ENCODE measurements at regions not wholly inside any gene's neighbourhood (a gene's known extent, or its start where the extent isn't known, plus 50 kb on each side); places are given as distances from the start of the nearest gene placed in this dataset.

DNA sequence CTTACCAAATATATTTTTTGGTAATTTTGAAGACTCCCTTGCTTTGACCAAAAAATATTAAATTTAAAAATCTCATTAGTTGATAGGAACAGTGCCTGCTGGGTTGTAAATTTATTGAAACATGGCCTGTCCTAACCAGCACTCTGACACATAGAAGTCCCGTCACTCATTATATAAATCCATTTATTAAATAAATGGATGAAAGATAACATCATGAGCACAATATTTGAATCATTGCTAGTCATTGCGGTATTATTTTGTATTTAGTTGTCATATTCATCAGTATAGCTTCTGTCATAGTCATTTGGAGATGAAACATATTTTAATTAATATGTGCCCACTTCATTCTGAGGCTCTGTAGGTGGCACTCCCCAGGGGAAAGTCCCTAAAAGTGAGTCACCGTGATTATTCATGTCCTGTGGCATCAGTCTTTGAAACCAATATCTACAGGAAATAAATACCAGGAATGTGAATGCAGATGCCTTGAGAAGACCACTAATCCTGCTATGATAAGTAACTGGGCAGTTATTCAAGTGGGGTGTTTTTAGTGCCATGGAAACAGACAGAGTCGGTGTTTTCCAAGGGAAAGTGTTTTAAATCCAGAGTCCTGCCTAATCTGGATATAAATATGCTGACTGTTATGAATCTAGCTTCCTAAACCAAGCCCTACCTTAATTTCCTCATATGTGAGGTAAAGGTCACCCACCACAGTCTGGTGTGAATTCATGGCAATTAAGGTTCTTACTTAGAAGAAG, 302.0 kb downstream of the DUSP10 start:
- DNase-seq: no peak

DNA sequence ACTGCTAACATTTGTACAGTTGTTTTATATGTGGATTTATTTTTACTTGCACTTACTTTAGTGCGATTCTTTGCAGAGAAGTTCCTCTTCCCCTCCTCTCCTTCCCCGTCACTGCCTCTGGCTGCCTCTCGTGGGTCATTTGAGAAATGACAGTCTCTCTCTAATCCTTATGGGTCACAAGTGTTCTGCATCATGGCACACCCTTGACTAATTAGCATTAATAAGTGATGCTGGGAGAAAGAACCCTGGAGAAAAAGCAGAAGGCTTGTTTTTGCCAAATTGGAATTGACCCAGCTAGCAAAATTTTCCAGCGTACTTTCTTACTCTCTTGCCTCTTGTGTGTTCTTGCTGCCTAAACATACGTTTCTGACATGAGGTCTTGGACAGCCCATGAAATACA, 301.2 kb downstream of the DUSP10 start:
- DNase-seq: no peak

DNA sequence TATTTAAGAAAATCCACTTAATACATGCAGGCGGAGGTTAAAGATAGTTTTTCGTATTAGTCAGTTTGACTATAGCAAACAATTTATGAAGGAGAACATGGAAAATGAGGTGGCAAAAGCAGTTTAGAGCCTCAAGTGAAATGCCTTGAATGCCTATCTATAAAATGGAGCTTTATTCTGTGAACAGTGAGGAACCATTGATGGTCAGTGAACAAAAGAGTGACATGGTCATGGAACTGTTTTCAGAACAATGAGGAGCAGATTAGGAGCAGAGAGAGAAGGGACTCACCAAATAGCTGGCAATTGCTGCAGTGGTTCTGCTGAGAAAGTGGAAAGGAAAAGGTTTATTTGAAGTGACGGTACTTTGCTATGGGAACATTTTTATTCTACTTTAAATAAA, 299.8 kb downstream of the DUSP10 start:
- no peak for DNase-seq

DNA sequence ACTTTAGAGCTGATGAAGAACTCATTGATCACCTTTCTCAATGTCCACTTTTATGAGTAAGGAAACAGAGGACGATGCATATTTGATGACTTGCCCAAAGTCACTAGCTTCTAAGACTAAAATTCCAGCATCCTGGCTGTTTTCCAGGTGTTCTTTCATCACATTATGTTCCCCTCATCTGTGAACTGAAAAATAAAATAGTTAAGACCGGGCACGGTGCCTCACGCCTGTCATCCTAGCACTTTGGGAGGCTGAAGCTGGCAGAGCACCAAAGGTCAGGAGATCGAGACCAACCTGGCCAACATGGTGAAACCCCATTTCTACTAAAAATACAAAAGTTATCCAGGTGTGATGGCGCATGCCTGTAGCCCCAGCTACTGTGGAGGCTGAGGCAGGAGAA, 297.5 kb downstream of the DUSP10 start:
- DNase-seq: no peak

DNA sequence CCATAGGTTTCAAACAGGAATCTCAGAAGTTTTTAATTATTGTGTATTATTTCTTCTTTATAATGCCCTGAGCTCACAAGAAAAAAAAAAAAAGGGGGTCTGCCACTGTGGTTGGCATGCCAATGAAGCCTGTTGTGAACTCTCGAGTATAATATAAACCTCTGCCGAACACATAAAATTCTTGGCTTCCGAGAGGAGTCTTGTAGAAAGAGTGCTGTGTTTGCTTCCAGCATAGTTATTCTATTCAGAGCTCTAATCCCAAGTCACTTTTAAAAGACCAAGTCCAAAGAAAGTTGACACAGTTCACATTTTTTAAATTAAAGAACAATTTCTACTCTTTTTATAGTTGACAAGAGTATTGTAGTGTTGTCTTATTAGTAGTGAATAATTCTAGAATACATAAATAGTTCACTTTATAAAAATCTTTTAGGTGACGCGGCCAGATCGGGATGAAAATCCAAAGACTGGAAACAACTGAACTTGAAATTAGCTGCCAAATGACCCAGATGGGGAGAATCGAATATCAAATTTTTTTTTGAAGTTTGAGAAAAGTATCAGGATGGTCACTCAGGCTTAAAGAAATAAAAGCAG, 293.2 kb downstream of the DUSP10 start:
- DNase-seq: no peak

DNA sequence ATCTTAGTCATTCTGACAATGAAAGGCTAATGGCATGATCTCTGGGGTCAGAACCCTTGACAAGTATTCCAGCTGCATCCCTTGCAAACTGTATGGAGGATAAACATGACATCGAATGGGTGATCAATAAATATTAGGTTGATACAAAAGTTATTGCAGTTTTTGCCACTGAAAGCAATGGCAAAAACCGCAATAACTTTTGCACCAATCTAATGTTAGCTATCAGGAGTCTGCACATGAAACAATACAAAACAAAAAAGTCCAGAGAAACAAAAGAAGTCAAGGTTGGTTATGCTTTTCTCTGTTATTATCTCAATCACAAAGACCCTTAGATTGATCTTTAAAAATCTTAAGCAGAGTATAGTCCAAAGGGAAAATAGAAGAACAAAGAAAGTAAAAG, 292.7 kb downstream of the DUSP10 start:
- DNase-seq: no peak

DNA sequence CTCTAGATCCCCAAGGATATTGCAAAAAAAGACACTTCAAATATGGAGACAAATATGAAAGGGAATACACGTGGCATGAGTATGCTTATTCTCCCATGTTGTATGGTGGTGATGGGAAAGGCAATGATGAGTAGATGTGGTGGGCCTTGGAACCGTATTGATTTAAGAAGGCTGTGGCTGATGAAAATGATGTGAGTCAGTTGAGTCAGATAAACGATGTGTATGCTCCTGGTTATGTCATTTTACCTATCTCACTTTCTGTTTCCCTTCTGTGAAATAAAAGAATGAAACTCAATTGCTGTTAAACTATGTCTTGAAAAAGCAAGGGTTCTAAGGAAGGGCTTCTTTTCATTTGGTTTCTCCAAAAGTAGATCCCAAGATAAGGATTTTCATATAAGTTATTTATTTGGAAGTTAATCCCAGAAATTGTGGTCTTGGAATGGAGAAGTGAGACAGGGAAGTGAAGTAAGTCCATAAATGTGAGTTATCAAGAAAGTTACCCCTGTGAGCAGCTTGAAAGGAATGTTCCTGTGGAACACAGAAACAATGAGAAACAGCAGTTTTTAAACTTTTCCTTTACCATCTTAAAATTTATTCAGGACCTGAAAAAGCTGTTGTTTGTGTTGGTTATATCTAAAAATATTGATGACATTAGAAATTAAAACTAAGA, 292.0 kb downstream of the DUSP10 start:
- no peak for DNase-seq

DNA sequence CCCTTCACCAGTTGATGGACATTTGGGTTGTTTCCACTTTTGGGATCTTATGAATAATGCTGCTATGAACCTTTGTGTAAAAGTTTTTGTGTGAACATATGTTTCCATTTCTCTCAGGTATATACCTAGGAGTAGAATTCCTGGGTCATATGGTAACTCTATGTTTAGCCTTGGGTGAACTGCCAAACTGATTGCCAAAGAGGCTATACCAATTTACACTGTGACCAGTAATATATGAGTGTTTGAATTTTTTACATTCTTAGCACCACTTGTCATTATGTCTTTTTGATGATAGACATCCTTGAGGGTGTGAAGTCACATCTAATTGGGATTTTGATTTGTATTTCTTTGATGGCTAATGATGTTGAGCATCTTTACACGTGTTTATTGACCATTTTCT, 290.1 kb downstream of the DUSP10 start:
- DNase-seq: no peak

DNA sequence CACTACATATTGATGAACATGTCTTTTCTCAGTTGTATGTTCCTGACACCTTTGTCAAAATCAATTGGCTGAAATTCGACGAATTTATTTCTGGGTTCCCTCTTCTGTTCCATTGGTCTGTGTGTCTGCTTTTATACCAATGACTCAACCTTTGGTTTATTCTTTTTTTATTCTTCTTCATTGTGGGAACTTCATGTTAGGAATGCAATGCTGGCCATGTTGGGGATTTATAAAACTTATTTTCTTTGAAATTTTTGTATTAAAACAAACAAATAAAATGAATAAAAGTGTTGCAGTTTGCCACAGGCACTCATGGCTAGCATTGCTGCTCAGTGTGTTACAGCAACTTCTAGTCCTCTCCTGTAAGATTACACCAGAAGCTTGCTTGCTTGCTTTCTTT, 287.8 kb downstream of the DUSP10 start:
- DNase-seq: no peak

DNA sequence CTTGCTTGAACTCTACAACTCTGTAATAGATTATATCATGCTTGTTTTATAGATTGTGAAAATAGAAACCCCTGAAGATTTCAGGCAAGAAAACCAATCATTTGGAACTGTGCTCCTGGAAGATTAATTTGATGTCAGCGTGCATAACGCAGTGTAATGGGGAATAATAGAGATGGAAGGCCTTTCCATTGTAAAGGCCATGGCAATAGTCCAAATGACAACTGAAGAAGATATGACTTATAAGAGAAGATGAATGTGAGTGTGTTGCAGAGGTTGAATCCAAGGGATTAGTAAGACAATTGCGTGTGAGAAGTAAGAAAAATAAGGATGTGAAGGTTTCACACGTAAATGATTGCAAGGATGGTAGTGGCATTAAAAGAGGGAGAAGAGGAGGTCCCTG, 285.0 kb downstream of the DUSP10 start:
- no peak for DNase-seq

DNA sequence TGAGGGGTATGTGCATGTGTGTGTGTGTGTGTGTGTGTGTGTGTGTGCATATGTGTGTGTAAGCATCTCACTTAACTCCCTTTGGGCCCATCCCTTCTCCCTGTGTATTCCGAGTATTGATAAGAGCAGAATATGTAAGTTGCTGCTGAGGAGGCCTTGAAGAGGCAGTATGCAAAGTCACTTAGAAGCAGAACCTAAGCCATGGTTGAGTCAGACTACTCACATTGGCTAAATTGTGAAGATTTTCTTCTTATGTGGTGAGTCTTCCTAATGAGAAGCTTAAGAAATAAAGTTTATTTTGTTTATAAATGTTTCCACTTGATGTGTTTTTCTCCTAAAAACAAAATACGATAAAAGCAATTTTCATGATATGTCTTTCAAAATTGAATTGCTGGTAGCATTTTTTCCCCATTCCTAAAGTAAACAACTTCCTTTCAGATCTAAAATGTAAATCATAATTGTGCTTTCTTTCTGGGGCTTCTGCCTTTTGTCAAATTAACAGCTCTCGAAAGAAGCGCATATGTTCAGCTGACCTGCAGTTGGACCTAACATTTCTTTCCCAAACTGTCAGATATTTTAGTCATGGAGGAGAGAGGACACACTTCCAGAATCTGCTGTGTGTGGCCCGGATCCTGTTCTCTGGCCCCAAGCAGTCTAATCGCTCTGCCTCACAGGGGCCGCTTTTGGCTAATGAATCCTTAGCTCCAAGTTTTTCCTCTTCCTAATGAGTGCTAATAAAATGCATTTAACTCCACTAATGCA, 284.0 kb downstream of the DUSP10 start:
- no peak for DNase-seq

DNA sequence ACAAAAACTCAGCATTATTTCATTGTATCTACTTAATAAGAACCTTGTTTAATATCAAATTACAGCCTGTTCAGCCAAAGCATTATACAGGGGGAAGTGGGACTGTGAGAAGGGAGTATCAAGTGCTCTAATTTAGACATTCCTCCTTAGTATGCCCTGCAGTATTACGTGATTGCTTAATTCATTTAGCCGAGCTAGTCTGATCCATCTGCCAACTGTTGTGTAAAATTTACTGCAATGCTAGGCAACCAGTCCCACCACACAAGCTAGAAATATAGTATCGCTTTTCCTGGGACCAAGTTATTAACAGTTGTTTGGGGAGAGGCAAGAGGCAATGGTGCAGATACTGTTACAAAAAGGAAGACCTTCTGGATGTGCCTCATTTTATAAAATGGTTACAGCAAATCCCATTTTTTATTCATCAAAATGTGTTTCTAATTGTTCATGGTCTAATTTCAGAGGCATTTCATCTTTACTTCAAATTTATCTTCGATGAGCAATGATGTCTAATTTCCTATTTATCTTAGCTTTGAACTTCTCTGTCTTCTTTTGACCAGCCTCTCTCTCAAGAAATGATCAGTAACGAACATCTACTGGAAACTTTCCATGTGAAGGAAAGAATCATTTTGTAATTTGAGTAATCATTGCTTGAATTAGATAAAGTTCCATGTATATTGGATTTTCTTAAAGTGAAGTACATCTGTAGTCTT, 283.3 kb downstream of the DUSP10 start:
- DNase-seq: peak; percentile 40

DNA sequence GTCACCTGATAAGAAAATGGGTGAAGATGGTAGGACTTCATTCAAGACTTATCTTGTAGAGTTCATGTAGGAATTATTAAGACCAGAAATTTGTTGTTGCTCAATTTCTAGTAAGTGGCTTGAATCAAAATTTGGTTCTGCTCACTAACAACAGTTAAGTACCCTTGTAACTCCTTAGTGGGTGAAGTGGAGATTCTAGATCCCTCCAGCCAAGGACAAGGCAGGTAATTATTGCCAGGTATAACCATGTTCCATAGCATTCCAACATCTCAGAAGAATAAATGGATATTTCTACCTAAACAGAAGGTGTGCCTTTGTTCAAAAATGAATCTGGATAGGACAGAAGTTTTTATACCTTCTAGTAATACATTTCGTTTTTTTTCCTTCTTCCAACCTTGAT, 282.3 kb downstream of the DUSP10 start:
- DNase-seq: no peak

DNA sequence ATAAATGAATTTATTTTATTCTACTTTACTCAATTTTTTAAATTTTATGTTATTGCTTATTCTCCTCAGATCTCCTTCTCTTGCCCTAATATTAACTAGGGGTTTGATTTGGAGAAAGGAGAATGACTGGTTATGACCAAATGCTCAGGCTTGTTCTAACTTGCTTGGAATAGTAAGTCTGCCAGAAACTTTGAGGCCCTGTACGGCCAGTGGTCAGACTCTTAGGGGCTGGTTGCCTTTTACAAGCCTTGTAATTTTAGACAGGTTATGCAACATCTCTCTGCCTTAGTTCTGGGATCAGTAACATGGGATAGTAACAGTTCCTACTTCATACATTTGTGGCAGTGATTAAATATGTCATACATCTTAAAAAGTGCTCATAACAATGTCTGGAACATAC, 279.5 kb downstream of the DUSP10 start:
- DNase-seq: no peak

DNA sequence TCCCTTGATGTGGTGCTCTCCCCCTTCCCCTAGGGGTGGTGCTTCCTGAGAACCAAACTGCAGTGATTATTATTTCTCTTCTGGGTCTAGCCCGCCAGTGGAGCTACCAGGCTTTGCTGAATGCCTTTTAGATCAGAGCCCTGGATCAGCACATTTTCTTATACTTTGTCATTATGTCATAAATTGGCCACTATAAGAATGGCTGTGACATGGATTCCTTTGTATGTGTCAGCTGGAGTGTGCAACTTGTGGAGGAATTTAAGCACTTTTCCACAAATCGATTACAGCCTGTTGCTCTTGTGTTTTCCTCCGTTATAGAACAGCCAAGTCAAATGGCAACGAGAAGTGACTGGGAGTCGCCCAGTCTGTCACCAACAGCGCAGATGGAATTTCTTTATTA, 273.3 kb downstream of the DUSP10 start:
- DNase-seq: no peak

DNA sequence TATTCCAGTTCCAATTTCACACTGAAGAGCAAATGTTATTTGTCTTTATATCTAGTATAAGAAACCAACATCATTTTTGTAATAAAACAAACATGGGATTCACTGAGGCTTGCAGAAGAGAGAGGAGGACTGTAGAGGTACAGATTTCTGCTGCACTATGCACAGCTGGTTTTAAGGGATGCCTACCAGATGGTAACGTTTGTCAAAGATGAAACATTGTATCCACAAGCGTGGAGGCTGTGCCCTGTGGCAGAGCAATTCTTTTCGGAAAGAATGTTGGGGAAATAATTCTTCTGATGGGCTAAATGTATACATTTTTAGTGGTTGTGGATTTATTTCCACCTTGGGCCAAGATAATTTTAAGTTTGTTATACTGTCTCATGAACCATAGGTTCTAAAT, 272.4 kb downstream of the DUSP10 start:
- peak; percentile 16 for DNase-seq

DNA sequence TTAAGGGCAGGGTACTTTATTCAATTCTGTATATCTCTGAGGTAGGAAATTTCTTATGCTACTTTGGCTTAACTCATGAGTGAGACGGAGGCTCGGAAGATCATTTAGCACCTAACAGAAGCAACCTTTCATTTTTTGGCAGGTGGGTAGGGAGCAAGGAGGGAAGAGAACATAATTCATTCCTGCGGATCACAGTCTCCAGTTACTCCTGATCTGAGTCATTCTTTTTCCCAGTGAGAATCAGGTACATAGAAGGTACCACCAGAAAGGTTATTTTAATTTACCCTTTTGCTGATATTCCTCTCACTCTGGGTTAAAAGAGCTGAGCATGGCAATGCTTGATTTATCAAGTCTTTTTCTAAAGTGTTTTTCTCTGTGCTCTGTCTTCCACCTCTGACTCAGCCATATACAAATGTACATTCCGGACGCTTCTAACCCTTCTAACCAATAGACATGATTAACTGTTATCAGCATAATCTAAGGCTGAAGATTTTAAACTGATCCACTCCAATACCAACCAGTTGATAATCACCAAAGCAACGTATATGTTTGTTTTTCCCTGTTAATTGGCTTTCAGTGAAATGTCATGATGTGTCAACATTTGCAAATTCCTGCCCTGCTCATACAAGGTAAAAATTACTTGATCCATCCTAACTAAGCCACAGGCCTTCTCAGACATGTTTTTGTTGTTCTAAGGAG, 271.7 kb downstream of the DUSP10 start:
- DNase-seq: no peak

DNA sequence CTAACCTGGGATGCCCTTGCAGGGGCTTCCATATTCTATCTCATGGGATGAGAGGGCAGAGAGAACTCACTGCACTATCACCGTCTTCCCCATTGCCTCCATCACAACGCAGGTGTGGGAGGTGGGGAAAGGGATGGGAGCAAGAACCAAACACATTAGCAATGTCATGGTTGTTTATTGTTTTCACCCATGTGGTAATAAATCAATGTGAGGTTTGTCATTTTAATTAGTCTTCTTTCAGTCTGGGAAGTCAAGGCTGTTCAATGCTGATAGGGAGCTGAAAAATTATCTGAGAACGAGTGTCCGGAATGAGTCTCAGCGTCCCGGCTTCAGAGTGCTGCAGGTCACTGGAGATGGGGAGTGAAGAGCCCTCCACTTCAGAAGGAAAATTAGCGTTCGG, 268.5 kb downstream of the DUSP10 start:
- no peak for DNase-seq

DNA sequence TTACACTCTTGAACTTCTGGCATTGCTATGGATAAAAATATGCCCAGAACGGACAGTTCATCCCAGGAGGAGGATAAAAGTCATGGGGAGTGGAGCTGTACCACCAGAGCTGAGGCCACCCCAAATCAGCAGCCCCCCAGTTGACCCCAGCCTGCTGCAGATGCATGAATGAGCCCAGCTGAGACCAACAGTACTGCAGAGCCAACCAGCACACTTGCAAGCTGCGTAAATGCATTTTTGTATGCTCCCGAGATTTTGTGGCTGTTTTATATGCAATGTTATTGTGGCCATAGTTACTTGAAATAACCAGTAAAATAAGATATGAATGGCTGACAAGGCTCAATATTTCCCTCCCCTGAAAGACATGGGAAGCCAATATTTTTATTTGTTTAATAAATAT, 264.6 kb downstream of the DUSP10 start:
- no peak for DNase-seq

DNA sequence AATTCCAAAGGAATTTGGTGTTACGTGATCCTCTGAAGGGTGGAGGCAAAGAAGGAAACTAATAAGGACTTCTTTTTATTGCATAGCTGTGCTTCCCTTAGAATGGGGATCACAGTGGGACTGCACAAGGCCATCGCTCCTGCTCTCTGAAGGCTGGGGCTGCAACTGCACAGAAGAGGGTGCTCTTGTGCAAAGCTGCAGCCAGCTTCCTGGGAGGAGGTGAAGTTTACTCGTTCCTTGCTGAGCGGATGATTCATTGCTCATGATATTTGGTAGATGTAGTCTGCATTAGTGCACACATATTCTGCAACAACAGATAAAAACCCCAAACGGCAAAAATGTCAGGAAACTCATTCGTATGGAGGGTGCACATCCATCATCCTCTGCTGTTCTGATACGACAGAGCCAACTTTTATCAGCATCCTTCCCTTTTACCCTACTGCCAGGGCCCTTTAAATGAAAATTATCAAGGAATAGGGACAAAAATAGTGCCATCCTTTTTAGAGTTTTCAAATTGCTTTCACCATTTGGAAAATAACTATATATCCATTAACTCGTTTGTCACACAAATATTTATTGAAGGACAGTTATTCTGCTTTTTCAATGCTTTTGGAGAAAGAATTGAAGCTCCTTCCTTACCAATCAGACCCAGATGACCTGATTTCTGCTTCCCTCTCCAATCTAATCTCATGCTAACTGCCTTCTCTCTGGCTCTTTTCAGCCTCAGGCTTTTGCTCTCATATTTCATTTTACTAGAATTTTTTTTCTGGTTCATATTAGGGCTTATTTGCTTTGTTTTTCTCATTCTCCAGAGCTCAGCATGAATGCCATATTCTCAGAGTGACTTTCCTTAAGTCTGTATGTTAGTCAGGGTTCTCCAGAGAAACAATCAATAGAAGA, 263.6 kb downstream of the DUSP10 start:
- peak; percentile 40 for DNase-seq

DNA sequence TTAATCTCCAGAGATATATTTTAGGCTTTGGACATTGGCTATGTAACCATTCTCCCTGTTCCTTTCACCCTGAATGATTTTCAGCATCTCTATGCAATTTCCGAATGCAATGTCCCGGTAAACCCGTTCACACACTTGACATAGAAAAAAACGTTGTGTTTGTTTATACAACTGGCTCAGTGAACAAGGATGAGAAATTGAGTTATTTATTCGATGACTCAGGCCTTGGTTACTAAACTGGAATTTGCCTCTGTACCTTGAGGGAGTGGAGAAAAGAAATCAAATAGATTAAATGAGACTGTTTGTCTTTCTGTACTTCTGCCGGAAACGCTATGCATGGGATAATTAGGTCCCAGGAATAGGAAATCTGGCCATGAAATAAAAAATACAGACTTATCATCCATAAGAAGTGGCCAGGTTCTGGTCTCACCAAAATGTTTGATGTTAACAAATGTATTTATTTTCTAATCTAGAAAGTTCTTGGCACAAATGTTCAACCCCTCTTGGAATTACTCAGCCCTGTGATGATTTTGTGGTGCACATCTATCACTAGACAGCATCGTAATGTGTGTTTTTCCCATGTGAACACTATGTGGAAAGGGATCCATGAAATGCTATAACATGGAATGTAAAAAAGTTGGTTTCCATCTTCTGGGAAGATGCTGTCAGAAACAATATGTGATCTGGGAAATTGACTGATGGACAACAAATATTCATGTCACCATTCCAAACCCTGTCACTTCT, 253.9 kb downstream of the DUSP10 start:
- no peak for DNase-seq

Measured in NCI-H1694 (cell line).